K562 (cell line): ENCODE measurements at regions not wholly inside any gene's neighbourhood (a gene's known extent, or its start where the extent isn't known, plus 50 kb on each side); places are given as distances from the start of the nearest gene placed in this dataset.

Experiments
- ARNT ChIP-seq, 2 experiments: fragments of 450-650 bp; IDR thresholded peaks; 2 replicates each; pipeline ENCODE4 v1.6.1; 2016; ENCODE audit warnings: mild to moderate bottlenecking in 1 of 2
- EP300 ChIP-seq: IDR thresholded peaks from 2 replicates; pipeline ENCODE4 v1.6.1; 2012; ENCODE audit warnings: low read length, improper control_type of control experiment
- MNT ChIP-seq, 2 experiments: fragments of 450-650 bp; conservative IDR thresholded peaks; 2 replicates each; pipeline ENCODE4 v1.6.1; 2017; ENCODE audit warnings: mild to moderate bottlenecking in 2 of 2, moderate library complexity in 2 of 2
- TF ChIP-seq, protein P1 (sequence below): fragments of 450-650 bp; IDR thresholded peaks from 2 replicates; pipeline ENCODE4 v1.6.1; 2016; ENCODE audit warnings: low read depth

DNA sequence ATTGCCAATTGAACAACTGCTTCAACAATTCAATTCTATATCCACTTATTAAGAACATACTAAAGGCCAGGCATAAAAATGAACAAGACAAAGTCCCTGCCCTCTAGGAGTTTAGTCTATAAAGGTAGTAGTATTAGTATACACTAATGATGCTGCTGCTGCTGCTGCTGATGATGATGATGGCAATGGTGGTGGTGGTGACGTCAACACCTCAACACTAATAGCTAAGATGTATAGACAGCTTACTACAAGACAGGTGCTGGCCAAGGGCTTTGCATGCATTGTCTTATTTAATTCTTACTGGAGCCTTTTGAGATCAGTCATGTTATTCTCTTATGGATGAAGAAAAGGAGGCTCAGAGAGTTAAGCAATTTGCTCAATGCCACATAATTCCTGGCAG lies 164.4 kb upstream of the ASIC2 start (continued):
- TF ChIP-seq, protein P1, sequence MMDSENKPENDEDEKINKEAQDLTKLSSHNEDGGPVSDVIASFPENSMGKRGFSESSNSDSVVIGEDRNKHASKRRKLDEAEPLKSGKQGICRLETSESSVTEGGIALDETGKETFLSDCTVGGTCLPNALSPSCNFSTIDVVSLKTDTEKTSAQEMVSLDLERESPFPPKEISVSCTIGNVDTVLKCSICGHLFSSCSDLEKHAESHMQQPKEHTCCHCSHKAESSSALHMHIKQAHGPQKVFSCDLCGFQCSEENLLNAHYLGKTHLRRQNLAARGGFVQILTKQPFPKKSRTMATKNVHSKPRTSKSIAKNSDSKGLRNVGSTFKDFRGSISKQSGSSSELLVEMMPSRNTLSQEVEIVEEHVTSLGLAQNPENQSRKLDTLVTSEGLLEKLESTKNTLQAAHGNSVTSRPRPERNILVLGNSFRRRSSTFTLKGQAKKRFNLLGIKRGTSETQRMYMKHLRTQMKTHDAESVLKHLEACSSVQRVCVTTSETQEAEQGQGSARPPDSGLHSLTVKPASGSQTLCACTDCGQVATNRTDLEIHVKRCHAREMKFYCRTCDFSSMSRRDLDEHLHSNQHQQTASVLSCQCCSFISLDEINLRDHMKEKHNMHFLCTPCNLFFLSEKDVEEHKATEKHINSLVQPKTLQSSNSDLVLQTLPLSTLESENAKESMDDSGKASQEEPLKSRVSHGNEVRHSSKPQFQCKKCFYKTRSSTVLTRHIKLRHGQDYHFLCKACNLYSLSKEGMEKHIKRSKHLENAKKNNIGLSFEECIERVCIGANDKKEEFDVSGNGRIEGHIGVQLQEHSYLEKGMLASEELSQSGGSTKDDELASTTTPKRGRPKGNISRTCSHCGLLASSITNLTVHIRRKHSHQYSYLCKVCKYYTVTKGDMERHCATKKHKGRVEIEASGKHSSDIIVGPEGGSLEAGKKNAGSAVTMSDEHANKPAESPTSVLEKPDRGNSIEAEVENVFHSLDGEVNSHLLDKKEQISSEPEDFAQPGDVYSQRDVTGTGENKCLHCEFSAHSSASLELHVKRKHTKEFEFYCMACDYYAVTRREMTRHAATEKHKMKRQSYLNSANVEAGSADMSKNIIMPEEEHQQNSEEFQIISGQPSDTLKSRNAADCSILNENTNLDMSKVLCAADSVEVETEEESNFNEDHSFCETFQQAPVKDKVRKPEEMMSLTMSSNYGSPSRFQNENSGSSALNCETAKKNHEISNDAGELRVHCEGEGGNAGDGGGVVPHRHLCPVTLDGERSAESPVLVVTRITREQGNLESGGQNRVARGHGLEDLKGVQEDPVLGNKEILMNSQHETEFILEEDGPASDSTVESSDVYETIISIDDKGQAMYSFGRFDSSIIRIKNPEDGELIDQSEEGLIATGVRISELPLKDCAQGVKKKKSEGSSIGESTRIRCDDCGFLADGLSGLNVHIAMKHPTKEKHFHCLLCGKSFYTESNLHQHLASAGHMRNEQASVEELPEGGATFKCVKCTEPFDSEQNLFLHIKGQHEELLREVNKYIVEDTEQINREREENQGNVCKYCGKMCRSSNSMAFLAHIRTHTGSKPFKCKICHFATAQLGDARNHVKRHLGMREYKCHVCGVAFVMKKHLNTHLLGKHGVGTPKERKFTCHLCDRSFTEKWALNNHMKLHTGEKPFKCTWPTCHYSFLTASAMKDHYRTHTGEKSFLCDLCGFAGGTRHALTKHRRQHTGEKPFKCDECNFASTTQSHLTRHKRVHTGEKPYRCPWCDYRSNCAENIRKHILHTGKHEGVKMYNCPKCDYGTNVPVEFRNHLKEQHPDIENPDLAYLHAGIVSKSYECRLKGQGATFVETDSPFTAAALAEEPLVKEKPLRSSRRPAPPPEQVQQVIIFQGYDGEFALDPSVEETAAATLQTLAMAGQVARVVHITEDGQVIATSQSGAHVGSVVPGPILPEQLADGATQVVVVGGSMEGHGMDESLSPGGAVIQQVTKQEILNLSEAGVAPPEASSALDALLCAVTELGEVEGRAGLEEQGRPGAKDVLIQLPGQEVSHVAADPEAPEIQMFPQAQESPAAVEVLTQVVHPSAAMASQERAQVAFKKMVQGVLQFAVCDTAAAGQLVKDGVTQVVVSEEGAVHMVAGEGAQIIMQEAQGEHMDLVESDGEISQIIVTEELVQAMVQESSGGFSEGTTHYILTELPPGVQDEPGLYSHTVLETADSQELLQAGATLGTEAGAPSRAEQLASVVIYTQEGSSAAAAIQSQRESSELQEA, result no peak
- TF ChIP-seq ARNT (IDR thresholded peaks at IDR 0.05) (no peak), EP300 (no peak), MNT (conservative IDR thresholded peaks at IDR 0.05) (no peak)
